Retinal pigment epithelial cell (primary cell): ENCODE measurements at regions not wholly inside any gene's neighbourhood (a gene's known extent, or its start where the extent isn't known, plus 50 kb on each side); places are given as distances from the start of the nearest gene placed in this dataset.

ENCODE experiments used
- DNase-seq: peaks from one replicate; pipeline ENCODE4 v3.0.0-alpha.2; 2010; ENCODE audit warnings: low read depth
- H3K4me3 ChIP-seq: 2 replicates; pipeline ENCODE4 v1.5.1; 2011; ENCODE audit warnings: mild to moderate bottlenecking, low read length, control low read depth, moderate library complexity
- TF ChIP-seq, protein P1 (sequence below): conservative IDR thresholded peaks from 2 replicates; pipeline ENCODE4 v1.5.1; 2011; ENCODE audit warnings: low read depth, low read length, control low read depth, inconsistent platforms

DNA sequence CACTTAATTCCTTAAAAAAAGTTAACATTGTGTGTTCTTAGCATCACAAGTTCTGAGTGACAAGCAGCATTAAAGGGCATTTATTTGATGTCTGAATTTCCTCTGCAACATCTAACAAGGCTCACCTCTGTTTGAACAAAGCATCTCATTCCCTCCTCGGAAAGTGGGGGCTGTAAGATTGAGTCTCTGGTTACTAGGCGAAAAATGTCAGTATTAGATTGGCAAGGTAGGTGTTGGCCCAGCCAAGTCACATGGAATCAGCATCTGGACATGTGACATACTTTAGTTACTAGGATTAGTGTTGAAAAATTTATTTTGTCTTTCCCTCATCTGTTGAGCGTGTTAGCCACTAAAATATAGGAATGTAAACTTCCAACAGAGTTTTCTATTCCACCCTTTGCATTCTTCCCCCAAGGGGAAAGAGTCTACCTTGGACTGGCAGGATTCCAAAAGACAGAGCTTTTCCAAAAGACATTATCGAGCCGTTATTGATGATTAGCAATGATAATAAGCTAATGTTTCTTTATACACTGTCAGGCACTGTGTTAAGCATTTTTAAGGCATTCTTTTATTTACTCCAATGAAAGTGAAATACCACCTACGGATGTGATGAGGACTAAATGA lies 194.9 kb upstream of the BTG1 start:
- DNase-seq = no peak
- H3K4me3 ChIP-seq = no peak overlapping the region
- TF ChIP-seq, protein P1, sequence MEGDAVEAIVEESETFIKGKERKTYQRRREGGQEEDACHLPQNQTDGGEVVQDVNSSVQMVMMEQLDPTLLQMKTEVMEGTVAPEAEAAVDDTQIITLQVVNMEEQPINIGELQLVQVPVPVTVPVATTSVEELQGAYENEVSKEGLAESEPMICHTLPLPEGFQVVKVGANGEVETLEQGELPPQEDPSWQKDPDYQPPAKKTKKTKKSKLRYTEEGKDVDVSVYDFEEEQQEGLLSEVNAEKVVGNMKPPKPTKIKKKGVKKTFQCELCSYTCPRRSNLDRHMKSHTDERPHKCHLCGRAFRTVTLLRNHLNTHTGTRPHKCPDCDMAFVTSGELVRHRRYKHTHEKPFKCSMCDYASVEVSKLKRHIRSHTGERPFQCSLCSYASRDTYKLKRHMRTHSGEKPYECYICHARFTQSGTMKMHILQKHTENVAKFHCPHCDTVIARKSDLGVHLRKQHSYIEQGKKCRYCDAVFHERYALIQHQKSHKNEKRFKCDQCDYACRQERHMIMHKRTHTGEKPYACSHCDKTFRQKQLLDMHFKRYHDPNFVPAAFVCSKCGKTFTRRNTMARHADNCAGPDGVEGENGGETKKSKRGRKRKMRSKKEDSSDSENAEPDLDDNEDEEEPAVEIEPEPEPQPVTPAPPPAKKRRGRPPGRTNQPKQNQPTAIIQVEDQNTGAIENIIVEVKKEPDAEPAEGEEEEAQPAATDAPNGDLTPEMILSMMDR = no peak

DNA sequence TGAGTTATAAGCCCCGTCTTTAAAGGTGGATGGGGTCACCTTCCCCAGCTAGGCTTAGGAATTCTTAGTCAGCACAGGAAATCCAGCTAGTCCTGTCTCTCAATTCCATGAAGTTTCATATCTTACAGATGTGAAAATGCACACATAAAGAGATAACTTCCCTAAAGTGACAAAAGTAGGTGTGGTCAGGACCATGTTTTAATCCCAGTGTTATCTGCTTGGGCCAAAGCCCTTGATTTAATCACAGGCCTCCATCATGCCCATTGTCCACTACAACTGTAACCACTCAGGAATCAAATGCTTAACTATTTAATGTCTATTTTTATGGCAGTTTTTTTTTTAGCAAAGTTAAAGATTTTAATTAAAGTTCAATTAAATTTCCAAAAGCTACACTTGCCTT lies 194.4 kb upstream of the BTG1 start:
- TF ChIP-seq, protein P1 = no peak
- DNase-seq = no peak
- no peak overlapping the region for H3K4me3 ChIP-seq

DNA sequence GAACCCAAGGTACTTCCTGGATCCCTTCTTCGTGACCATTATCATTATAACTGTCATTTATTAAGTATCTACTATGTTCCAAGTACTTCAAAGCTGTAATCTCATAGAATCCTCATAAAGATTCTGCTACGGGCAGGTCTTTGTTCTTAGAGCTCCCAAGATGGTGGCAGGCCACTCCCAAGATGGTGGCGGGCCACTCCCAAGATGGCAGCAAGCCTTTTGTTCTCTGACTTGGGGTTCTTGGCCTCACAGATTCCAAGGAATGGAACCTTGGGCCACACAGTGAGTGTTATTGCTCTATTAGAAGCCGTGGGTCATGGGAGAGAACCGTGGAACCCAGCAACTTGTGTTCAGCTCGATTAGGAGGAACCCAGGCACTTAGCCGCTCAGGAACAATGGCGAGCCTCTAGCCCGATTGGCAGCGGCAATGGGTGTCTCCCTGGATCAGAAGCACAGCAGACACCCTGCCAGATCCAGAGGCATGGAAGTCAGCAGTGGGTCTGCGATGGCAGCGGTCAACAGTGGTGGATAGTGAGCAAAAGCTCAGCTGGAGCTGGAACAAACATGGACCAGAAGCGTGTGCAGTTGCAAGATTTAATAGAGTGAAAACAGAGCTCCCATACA lies 193.7 kb upstream of the BTG1 start:
- no peak for DNase-seq
- no peak overlapping the region for H3K4me3 ChIP-seq
- TF ChIP-seq, protein P1 = no peak

DNA sequence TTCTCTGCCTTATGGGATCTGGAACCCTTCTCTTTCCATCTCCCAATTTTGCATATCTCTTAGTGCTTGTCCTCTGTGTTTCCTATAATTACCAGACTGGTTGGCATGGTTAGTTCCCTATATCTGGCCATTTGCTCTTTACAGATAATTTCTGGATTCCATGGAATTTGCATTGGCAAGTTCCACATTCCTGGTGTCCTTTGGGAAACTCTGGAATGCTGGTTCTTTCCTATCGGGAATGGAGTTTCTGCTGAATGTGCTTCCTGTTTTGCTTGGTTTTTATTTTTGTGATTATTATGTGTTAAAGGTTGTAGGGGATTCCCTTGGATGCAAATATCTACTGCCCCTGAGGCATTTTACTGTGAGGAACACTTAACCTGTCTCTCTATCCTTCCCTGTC lies 193.0 kb upstream of the BTG1 start:
- H3K4me3 ChIP-seq = no peak overlapping the region
- DNase-seq = no peak
- TF ChIP-seq, protein P1 = no peak

DNA sequence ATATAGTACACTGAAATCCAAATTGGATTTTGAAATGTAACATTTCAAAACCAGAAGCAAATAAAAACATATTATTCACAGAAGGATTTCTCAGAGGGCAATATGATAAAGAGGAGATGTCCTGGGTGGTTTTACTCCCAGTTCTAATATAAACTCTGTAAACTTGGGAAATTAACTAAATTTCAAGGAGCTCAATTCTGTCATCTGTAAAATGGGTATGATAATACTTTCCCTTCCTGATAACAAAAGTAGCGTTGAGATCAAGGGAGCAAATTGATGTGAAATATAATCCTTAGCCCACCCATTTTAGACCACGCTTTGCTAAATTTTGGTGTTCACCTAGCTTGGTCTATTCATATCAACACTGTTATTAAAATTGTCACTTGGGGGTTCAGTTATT lies 192.5 kb upstream of the BTG1 start:
- TF ChIP-seq, protein P1 = no peak
- no peak overlapping the region for H3K4me3 ChIP-seq
- DNase-seq = no peak

DNA sequence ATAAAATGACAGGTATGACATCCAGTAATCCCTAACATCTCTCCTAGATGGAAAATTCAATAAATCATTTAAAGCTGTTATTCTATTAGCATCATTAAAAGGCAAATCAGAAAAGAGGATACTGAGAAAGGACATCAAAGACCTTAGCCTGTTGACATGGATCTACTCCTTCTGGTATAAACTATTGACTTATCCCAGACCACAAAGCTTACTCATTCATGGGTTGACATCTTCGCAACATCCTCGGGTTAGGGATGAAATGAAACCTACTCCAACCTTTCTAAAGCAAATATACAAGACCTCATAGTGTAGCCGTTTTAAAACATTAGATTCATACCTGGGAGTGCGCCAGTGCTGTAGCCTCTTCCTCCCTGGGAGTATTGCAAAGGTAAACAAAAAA lies 191.5 kb upstream of the BTG1 start:
- no peak overlapping the region for H3K4me3 ChIP-seq
- DNase-seq = no peak
- TF ChIP-seq, protein P1 = no peak

DNA sequence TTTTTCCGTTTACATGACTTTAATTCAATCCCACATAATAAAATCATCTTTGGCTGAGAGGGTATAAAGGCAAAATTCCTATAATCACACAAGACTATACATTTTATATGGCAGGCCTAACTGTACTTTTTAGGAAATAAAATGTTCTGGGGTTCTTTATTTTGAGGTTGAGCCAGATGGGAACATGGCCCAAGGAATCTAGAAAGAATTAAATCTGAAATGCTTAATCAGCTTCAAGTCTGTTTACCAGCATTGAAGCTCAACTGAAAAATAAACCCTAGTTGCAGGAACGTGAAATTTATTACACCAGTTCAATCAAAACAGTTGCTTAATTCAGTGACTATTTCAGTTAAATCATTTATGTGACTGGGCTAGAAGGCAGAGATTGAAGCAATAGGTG lies 191.0 kb upstream of the BTG1 start:
- no peak for DNase-seq
- TF ChIP-seq, protein P1 = no peak

More for the DNA sequence above, 191.0 kb upstream of the BTG1 start:
- H3K4me3 ChIP-seq = no peak overlapping the region
